ENCODE measurements at regions not wholly inside any gene's neighbourhood (a gene's known extent, or its start where the extent isn't known, plus 50 kb on each side); places are given as distances from the start of the nearest gene placed in this dataset.

GRCh38 chr15:38899300-38899699 lies 334.7 kb upstream of the RASGRP1 start:
- Mint-ChIP-seq H3K4me3 (ENCODE audit: unreplicated experiment) (no peak overlapping the region), H3K27ac (ENCODE audit: unreplicated experiment) (no peak overlapping the region), H3K36me3 (ENCODE audit: insufficient read depth, unreplicated experiment) (no peaks in the 10 kb centered on the region), H3K4me1 (ENCODE audit: low read depth, unreplicated experiment) (peaks cover 7% of the 10 kb centered on the region), H3K9me3 (ENCODE audit: unreplicated experiment) (no peaks in the 10 kb centered on the region), H3K27me3 (ENCODE audit: insufficient read depth, unreplicated experiment) (no peaks in the 10 kb centered on the region)
- intact Hi-C loops (cut with micrococcal nuclease; ENCODE audit: unreplicated experiment), result no loop called here
- Histone ChIP-seq H3K4me1 (peaks cover 5% of the 10 kb centered on the region; the same call in 1 of the 2 replicates), H3K9me3 (no peaks in the 10 kb centered on the region), H3K27me3 (replicated peaks; ENCODE audit: control insufficient read depth, insufficient read depth, low read length) (no peaks in the 10 kb centered on the region), H3K36me3 (ENCODE audit: control insufficient read depth, insufficient read depth, low read length) (no peaks in the 10 kb centered on the region), H3K4me3 (ENCODE audit: low read depth, low read length) (no peak overlapping the region)
- no peak for DNase-seq
- TF ChIP-seq CTCF (IDR thresholded peaks at IDR 0.05; ENCODE audit: insufficient read depth in 1 of 2, low read depth in 1 of 2, low read length in 1 of 2, severe bottlenecking in 1 of 2, unreplicated experiment in 1 of 2), result no peak
- no TSS peak for BruUV-seq (replicated peaks)
- POLR2A ChIA-PET, result no interaction called here
- CTCF ChIA-PET, result interaction anchor here (0.6 kb wide), 1 partner anchor 1008 kb away, joined by 3 read pairs; no protein-coding TSS in a partner anchor

GRCh38 chr15:38904298-38904697 lies 339.7 kb upstream of the RASGRP1 start:
- BruUV-seq (replicated peaks), result no TSS peak
- ChIA-PET POLR2A (no interaction called here), CTCF (interaction anchor here (1.0 kb wide), 1 partner anchor 197 kb away, joined by 7 read pairs; no protein-coding TSS in a partner anchor)
- Mint-ChIP-seq H3K4me1 (ENCODE audit: low read depth, unreplicated experiment) (no peaks in the 10 kb centered on the region), H3K4me3 (ENCODE audit: unreplicated experiment) (no peak overlapping the region), H3K9me3 (ENCODE audit: unreplicated experiment) (no peaks in the 10 kb centered on the region), H3K36me3 (ENCODE audit: insufficient read depth, unreplicated experiment) (no peaks in the 10 kb centered on the region), H3K27ac (ENCODE audit: unreplicated experiment) (no peak overlapping the region), H3K27me3 (ENCODE audit: insufficient read depth, unreplicated experiment) (peaks cover 4% of the 10 kb centered on the region)
- H3K36me3 ChIP-seq (ENCODE audit: control insufficient read depth, insufficient read depth, low read length), result no peaks in the 10 kb centered on the region
- no peaks in the 10 kb centered on the region for H3K9me3 ChIP-seq
- H3K4me1 ChIP-seq, result no peaks in the 10 kb centered on the region
- no peak overlapping the region for H3K4me3 ChIP-seq (ENCODE audit: low read depth, low read length)
- no peak for TF ChIP-seq CTCF (IDR thresholded peaks at IDR 0.05; ENCODE audit: insufficient read depth in 1 of 2, low read depth in 1 of 2, low read length in 1 of 2, severe bottlenecking in 1 of 2, unreplicated experiment in 1 of 2)
- intact Hi-C loops (cut with micrococcal nuclease; ENCODE audit: unreplicated experiment), result no loop called here
- H3K27me3 ChIP-seq (replicated peaks; ENCODE audit: control insufficient read depth, insufficient read depth, low read length), result no peaks in the 10 kb centered on the region
- no peak for DNase-seq

GRCh38 chr15:38905632-38906031 lies 341.0 kb upstream of the RASGRP1 start:
- no peak for DNase-seq
- Histone ChIP-seq H3K9me3 (no peaks in the 10 kb centered on the region), H3K4me1 (no peaks in the 10 kb centered on the region), H3K4me3 (ENCODE audit: low read depth, low read length) (no peak overlapping the region), H3K27me3 (replicated peaks; ENCODE audit: control insufficient read depth, insufficient read depth, low read length) (no peaks in the 10 kb centered on the region), H3K36me3 (ENCODE audit: control insufficient read depth, insufficient read depth, low read length) (no peaks in the 10 kb centered on the region)
- intact Hi-C loops (cut with micrococcal nuclease; ENCODE audit: unreplicated experiment), result no loop called here
- no peak overlapping the region for H3K27ac Mint-ChIP-seq (ENCODE audit: unreplicated experiment)
- H3K27me3 Mint-ChIP-seq (ENCODE audit: insufficient read depth, unreplicated experiment), result peaks cover 6% of the 10 kb centered on the region
- ChIA-PET CTCF (no interaction called here), POLR2A (no interaction called here)
- no TSS peak for BruUV-seq (replicated peaks)
- TF ChIP-seq CTCF (IDR thresholded peaks at IDR 0.05; ENCODE audit: insufficient read depth in 1 of 2, low read depth in 1 of 2, low read length in 1 of 2, severe bottlenecking in 1 of 2, unreplicated experiment in 1 of 2), result no peak
- H3K4me1 Mint-ChIP-seq (ENCODE audit: low read depth, unreplicated experiment), result no peaks in the 10 kb centered on the region
- H3K9me3 Mint-ChIP-seq (ENCODE audit: unreplicated experiment), result no peaks in the 10 kb centered on the region
- H3K36me3 Mint-ChIP-seq (ENCODE audit: insufficient read depth, unreplicated experiment), result no peaks in the 10 kb centered on the region
- H3K4me3 Mint-ChIP-seq (ENCODE audit: unreplicated experiment), result no peak overlapping the region

All from Caco-2 (cell line).